GM21390 (cell line): ENCODE measurements at regions not wholly inside any gene's neighbourhood (a gene's known extent, or its start where the extent isn't known, plus 50 kb on each side); places are given as distances from the start of the nearest gene placed in this dataset.

Source experiments
- ATAC-seq: cut with Tn5 transposase; IDR thresholded peaks from one replicate; pipeline ENCODE4 v1.9.1; 2021; ENCODE audit not compliant: unreplicated experiment

DNA sequence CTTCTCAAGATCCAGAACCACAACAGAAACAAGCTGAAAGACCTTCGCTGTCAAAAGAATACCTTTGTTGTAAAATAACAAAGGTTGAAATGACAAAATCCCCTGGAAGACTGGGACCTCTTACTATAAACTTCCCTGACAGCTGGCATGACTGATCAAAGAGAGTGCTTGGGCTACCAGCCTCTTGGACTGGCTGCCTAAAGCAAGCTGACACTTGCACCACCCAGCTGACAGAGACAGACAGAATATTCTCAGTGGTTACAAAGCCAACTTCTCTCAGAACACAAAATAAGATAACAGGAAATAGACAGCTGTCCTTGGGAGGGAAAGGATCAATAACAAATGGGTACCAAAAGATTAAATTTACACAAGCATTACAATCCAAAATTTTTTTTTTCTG, 241.7 kb upstream of the SPOCK3 start:
- no peak for ATAC-seq

- no peak for ATAC-seq
Measured at GRCh38 chr4:167492007-167492406, 257.7 kb upstream of the SPOCK3 start.

DNA sequence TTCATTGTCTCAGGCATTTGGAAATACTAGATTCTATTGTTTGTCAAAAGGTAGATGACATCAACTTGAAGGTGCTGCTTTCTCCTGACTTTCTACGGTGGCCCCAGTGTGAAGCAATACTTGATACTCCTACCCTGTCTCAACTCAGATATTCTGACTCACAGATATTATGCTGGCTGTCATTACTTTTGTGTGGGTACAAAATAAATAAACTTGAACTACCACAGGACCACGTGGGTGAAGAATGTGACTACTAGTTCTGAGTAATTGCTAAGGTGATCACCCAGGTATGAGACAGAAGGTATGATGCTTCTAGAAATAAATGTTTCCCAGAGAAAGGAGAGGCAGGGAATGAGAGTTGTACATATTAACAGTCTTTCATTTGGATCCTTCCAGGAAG, 275.3 kb upstream of the SPOCK3 start:
- ATAC-seq = no peak

DNA sequence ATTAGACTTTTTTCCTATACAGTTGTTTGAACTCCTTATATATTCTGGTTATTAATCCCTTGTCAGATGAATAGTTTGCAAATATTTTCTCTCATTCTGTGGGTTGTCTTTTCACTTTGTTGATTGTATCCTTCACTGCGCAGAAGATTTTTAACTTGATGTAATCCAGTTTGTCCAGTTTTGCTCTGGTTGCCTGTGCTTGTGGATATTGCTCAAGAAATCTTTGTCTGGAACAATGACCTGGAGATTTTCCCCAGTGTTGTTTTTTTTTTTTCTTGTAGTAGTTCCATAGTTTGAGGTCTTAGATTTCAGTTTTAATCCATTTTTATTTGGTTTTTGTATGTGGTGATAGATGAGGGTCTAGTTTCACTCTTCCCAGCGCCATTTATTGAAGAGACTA, 289.8 kb upstream of the SPOCK3 start:
- no peak for ATAC-seq

- ATAC-seq = no peak
Measured at GRCh38 chr4:167537761-167538160, 303.5 kb upstream of the SPOCK3 start.

DNA sequence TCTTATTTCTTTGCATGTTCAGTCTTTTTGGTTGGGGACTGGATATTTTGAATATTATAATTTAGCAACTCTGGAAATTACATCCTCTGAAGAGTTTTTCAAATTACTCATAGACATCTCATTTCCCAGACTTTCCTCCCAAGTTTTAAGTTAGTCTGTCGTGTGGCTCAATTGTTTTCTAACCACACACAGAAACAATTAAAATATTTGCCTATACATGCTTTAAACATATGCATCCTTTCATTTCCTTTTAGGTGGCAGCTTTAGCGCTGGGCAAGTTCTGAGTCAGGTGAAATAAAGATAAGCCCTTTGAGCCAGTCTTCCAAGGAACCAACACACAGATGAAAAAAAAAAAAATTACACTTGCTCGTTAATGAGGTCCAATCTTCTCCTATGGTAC, 307.0 kb upstream of the SPOCK3 start:
- ATAC-seq = no peak

- no peak for ATAC-seq
Measured at GRCh38 chr4:167544391-167544790, 310.1 kb upstream of the SPOCK3 start.

GRCh38 chr4:167550021-167550420, 315.7 kb upstream of the SPOCK3 start:
- ATAC-seq = no peak

DNA sequence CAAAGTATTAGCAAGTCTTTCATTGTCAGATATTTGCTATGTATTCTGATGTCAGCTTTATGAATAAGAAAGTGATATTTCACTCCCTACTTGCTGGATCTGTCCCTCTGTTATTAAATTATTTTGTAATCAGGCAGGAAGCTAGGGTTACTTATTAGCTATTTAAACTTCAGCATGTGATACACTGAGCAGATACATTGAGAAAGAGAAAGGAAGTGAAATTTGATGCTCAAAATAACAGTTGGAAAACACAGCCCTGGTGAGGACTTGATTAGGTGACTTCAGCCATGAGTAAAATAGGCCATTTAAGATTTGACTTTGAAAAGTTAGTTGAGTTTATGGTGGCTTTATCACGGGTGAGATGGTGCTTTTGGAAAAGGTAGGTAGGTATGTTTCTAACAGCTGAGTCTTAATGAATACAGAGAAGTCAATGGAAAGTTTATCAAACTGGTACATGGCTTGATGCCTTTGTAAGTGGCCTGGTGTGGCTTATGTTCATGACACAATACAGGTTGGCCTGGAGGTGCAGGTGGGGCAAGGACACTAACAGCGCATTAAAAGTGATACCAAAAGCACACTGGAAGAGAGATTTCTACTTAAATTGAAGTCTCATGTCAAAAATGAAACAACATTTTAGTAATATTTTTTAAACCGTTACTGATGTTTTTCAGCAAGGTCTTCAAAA, 321.2 kb upstream of the SPOCK3 start:
- no peak for ATAC-seq

- no peak for ATAC-seq
Measured at GRCh38 chr4:167578906-167579305, 344.6 kb upstream of the SPOCK3 start.

DNA sequence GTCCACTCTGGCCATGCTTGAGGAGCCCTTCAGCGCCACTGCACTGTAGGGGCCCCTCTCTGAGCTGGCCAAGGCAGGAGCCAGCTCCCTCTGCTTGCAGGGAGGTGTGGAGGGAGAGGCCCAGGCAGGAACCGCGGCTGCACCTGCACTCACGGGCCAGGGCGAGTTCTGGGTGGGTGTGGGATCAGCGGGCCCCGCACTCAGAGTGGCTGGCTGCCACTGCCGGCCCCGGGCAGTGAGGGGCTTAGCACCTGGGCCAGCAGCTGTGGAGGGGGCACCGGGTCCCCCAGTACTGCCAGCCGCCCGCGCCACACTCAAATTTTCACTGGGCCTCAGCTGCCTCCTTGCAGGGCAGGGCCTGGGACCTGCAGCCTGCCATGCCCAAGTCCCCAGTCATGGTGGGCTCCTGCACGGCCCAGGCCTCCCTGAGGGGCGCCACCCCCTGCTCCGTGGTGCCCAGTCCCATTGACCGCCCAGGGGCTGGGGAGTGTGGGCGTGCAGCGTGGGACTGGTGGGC, 347.2 kb upstream of the SPOCK3 start:
- no peak for ATAC-seq

DNA sequence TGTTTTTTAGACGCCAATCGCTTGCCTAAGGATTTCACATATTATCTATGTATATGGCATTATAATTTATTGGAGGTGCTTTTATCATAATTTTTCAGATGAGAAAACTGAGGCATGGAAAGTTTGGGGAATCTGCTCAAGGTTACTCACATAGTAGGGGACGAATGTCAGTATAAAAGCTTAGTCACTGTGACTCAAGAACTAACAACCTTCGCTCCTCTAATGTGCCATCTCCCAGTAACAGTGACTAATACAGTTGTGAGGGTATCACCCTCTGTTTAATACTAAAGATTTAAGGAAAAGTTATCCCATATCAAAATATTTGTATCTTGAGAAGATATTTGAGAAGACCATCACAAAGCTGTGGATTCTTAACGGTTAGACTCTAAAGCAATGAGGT, 353.1 kb upstream of the SPOCK3 start:
- no peak for ATAC-seq

DNA sequence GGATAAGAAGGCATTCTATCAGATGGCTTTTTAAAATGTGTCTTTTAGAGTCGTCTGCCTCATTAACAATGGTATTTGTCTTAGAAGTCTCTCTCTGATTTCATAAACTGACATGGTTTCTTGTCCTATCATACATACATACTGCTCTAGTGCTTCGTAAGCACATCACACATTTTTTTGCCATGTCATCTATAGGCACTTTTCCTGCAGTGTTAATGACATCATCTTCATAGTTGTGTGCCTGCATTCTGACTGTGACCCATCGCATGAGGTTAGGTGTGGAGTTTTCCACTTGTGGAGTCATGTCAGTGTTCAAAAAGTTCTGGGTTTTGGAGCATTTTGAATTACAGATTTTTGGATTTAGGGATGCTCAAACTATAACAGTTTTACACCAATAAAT, 361.6 kb upstream of the SPOCK3 start:
- no peak for ATAC-seq

GRCh38 chr4:167602157-167602556, 367.9 kb upstream of the SPOCK3 start:
- ATAC-seq = no peak

DNA sequence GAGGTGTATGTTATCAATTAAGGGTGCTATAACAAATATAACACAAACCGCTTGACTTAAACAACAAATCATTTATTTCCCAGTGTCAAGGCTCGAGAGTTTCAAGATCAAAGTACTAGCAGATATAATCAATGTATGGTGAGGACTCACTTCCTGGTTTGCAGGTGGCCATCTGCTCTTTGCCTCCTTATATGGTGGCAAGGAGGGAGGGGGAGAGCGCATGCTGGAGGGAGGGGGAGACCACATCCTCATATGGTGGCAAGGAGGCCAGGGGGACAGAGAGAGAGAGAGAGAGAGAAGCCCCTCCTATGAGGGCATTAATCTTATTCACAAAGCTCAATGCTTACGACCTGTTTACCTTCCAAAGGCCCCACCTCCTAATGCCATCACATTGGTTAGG, 372.3 kb upstream of the SPOCK3 start:
- ATAC-seq = no peak

- no peak for ATAC-seq
Measured at GRCh38 chr4:167613381-167613780, 379.1 kb upstream of the SPOCK3 start.

DNA sequence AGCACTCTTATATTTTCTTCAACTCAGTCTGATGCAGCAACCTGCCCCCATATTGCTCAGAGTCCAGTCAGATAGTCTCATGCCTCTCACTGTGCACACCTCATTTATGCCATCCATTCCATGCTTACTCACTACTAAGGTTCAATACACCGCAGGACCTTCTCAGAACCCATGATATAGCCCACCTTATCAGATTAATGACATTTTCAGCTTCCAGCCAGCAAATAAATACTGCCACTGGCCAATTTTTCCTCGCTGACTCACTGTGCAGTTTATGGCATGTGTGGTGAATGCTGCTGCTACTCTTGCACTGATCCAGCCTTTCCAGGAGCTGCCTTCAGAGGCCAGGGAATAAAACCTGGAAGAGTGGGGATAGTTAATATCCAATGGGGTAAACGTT, 380.6 kb upstream of the SPOCK3 start:
- ATAC-seq = no peak

DNA sequence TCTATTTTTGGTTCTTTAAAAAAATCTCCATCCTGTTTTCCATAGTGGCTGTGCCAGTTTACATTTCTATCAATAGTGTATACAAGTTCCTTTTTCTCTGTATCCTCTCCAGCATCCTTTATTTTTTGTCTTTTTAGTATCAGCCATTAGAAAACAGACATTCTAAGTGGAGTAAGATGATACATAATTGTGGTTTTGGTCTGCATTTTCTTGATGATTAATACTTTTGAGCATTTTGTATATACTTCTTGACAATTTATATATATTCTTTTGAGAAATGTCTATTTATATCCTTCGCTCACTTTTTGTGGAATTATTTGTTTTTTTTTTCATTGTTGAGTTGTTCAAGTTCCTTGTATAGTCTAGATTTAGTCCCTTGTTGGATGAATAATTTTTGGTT, 382.2 kb upstream of the SPOCK3 start:
- ATAC-seq = no peak

- peak; percentile 97 for ATAC-seq
Measured at GRCh38 chr4:167622481-167623240, 388.4 kb upstream of the SPOCK3 start.

- no peak for ATAC-seq
Measured at GRCh38 chr4:167623241-167623572, 388.9 kb upstream of the SPOCK3 start.

- ATAC-seq = no peak
Measured at GRCh38 chr4:167629272-167629671, 395.0 kb upstream of the SPOCK3 start.

GRCh38 chr4:167642250-167642649, 408.0 kb upstream of the SPOCK3 start:
- ATAC-seq = peak; percentile 54

GRCh38 chr4:167645358-167645757, 411.1 kb upstream of the SPOCK3 start:
- no peak for ATAC-seq
